ENCODE measurements at regions not wholly inside any gene's neighbourhood (a gene's known extent, or its start where the extent isn't known, plus 50 kb on each side); places are given as distances from the start of the nearest gene placed in this dataset.
A peak's percentile ranks its signal among the peaks of the same experiment; 100 is the strongest.

DNA sequence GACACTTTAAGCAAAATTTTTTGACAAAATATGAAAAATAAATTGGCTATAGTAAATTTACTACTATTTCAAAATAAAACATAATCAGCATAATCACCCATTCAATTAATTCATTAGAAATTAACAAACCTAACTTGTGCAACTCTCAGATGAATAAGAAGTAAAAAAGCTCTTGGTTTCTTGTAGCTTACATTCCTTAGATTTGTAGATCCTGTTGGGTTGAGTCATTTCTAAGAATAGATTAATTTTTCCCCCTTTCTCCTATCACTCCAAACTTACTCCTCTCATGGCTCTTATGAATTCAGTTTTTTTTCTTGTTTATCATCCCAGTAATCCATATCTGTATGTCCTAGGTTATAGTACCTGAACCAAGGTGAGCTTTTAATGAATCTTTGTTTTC, 230.9 kb upstream of the LRIG3 start (continued):
- TF ChIP-seq ZNF384 (IDR thresholded peaks at IDR 0.05; ENCODE audit: borderline replicate concordance, low read depth, low read length) (no peak), WRNIP1 (IDR thresholded peaks at IDR 0.05; ENCODE audit: borderline replicate concordance, low read depth, low read length) (no peak), TCF12 (IDR thresholded peaks at IDR 0.05; ENCODE audit: low read depth, low read length) (no peak), JUNB (IDR thresholded peaks at IDR 0.05) (no peak), FOXK2 (IDR thresholded peaks at IDR 0.05) (no peak), NR2F1 (conservative IDR thresholded peaks at IDR 0.05) (no peak), NFXL1 (IDR thresholded peaks at IDR 0.05; ENCODE audit: borderline replicate concordance) (no peak)

DNA sequence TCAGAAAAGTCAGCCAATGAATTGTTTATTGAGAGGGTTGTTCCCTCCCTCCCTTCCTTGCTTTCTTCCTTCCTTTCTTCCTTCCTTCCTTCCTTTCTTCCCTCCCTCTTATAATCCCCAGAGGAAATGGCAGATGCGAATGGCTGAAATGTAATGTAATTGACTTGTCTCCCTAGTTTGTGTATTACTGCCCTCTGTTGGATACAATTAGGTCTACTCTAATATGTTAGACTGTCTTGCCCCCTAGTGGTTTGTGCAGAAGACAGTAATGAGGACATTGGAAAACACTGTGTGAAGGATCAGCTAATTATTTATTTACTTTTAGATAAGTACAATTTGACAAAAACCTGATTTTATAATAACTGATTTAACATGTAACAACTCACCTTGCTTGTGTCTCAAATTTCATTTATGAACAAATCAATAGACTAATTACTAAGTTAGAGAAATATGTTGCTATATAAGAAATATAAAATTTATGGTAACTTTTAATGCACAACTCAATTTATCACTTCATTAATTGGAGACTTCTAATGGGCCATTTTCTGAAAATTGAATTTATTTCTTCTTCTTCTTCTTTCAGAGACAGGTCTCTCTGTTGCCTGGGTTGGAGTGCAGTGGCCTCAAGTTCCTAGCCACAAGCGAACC, 229.8 kb upstream of the LRIG3 start:
- FAIRE-seq, result peak; percentile 97
- ChIA-PET SMC1A (ENCODE audit: uncharacterized antibody, unreplicated experiment) (interaction anchor here (0.6 to 2.9 kb wide), 7 partner anchors 9 to 803 kb away, joined by 3 to 13 read pairs (median 6); no protein-coding TSS in a partner anchor), RAD21 (ENCODE audit: unreplicated experiment) (interaction anchor here (0.6 to 2.3 kb wide), 4 partner anchors 35 to 609 kb away, joined by 3 to 10 read pairs (median 5); no protein-coding TSS in a partner anchor), CTCF (interaction anchor here (0.7 to 5.4 kb wide), 17 partner anchors 9 to 1167 kb away, joined by 3 to 49 read pairs (median 6); no protein-coding TSS in a partner anchor), POLR2A (no interaction called here)
- in situ Hi-C loops (cut with MboI) (loop anchor here (5.0 to 10.0 kb wide), 2 partner anchors 808 to 1165 kb away; no protein-coding TSS in a partner anchor), intact Hi-C loops (cut with micrococcal nuclease; ENCODE audit: unreplicated experiment) (loop anchor here (1.0 to 10.0 kb wide), 4 partner anchors 37 to 1165 kb away; no protein-coding TSS in a partner anchor)
- ATAC-seq, result peak; percentile 100
- H4K20me1 ChIP-seq (ENCODE audit: control insufficient read depth, insufficient read depth), result no peaks in the 10 kb centered on the region
- H3K4me1 ChIP-seq (ENCODE audit: control insufficient read depth, insufficient read depth, low read length), result no peaks in the 10 kb centered on the region
- no peaks in the 10 kb centered on the region for H3K36me3 ChIP-seq (ENCODE audit: control insufficient read depth in 2 of 2, insufficient read depth in 2 of 2, low read length in 1 of 2)
- no peak overlapping the region for H2AFZ ChIP-seq (ENCODE audit: control insufficient read depth, low read depth, low read length)
- 28% methylated on average over 2 of the region's 2 CpGs for WGBS (ENCODE audit: insufficient coverage, insufficient replicate concordance, low lambda C conversion rate, missing lambda C conversion rate)
- no peak overlapping the region for H3K9ac ChIP-seq (ENCODE audit: control insufficient read depth, insufficient read depth, low read length)
- H3K4me2 ChIP-seq (ENCODE audit: control insufficient read depth, insufficient read depth), result no peak overlapping the region
- H3K27me3 ChIP-seq (replicated peaks in 1 of 2; ENCODE audit: control insufficient read depth in 2 of 2, insufficient read depth in 2 of 2, low read length in 1 of 2), result no peaks in the 10 kb centered on the region
- peak; percentile 21 for DNase-seq (ENCODE audit: low read depth, low spot score)
- no TSS peak for BruUV-seq (replicated peaks)
- no peak overlapping the region for H3K4me3 ChIP-seq
- no peaks in the 10 kb centered on the region for H3K9me3 ChIP-seq (replicated peaks; ENCODE audit: control insufficient read depth, insufficient read depth, low read length)
- no peaks in the 10 kb centered on the region for H3K79me2 ChIP-seq (ENCODE audit: control insufficient read depth, insufficient read depth, low read length)
- H3K27ac ChIP-seq (ENCODE audit: control insufficient read depth, insufficient read depth), result no peak overlapping the region
- TF ChIP-seq SREBF1 (IDR thresholded peaks at IDR 0.05; ENCODE audit: low read length), result no peak
- TF ChIP-seq SMC3 (IDR thresholded peaks at IDR 0.05; ENCODE audit: borderline replicate concordance, low read length), result peak; percentile 97
- no peak for TF ChIP-seq BACH1 (IDR thresholded peaks at IDR 0.05; ENCODE audit: borderline replicate concordance)
- peak; percentile 53; the same call in 1 of the 2 replicates for TF ChIP-seq SMARCA5 (IDR thresholded peaks at IDR 0.05)
- TF ChIP-seq, protein P1, sequence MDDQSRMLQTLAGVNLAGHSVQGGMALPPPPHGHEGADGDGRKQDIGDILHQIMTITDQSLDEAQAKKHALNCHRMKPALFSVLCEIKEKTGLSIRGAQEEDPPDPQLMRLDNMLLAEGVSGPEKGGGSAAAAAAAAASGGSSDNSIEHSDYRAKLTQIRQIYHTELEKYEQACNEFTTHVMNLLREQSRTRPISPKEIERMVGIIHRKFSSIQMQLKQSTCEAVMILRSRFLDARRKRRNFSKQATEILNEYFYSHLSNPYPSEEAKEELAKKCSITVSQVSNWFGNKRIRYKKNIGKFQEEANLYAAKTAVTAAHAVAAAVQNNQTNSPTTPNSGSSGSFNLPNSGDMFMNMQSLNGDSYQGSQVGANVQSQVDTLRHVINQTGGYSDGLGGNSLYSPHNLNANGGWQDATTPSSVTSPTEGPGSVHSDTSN (IDR thresholded peaks at IDR 0.05; ENCODE audit: insufficient replicate concordance, low read depth, low read length), result no peak
- TF ChIP-seq, protein P2, sequence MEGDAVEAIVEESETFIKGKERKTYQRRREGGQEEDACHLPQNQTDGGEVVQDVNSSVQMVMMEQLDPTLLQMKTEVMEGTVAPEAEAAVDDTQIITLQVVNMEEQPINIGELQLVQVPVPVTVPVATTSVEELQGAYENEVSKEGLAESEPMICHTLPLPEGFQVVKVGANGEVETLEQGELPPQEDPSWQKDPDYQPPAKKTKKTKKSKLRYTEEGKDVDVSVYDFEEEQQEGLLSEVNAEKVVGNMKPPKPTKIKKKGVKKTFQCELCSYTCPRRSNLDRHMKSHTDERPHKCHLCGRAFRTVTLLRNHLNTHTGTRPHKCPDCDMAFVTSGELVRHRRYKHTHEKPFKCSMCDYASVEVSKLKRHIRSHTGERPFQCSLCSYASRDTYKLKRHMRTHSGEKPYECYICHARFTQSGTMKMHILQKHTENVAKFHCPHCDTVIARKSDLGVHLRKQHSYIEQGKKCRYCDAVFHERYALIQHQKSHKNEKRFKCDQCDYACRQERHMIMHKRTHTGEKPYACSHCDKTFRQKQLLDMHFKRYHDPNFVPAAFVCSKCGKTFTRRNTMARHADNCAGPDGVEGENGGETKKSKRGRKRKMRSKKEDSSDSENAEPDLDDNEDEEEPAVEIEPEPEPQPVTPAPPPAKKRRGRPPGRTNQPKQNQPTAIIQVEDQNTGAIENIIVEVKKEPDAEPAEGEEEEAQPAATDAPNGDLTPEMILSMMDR (IDR thresholded peaks at IDR 0.05 in 2 of 3, conservative IDR thresholded peaks at IDR 0.05 in 1 of 3; ENCODE audit: control insufficient read depth in 2 of 3, extremely low read depth in 1 of 3, insufficient read depth in 1 of 3, low read depth in 3 of 3, low read length in 3 of 3), result peak; percentile 86 to 99 (median 87); a peak in 5 of 6 replicates
- no peak; the same call in 1 of the 2 replicates for TF ChIP-seq RB1 (IDR thresholded peaks at IDR 0.05; ENCODE audit: borderline replicate concordance)
- TF ChIP-seq EP300 (IDR thresholded peaks at IDR 0.05; ENCODE audit: borderline replicate concordance in 1 of 2, control insufficient read depth in 1 of 2, low read depth in 2 of 2, low read length in 2 of 2), result no peak
- TF ChIP-seq HDGF (IDR thresholded peaks at IDR 0.05), result no peak
- no peak for TF ChIP-seq NR2C1 (IDR thresholded peaks at IDR 0.05)
- TF ChIP-seq ZNF622 (IDR thresholded peaks at IDR 0.05), result no peak
- TF ChIP-seq ZNF24 (IDR thresholded peaks at IDR 0.05), result no peak

All from GM12878 (cell line).